NCI-H446 (cell line): ENCODE measurements at regions not wholly inside any gene's neighbourhood (a gene's known extent, or its start where the extent isn't known, plus 50 kb on each side); places are given as distances from the start of the nearest gene placed in this dataset.
A peak's percentile ranks its signal among the peaks of the same experiment; 100 is the strongest.
"Not testable (repeated sequence)": the region's sequence is repeated elsewhere in the genome, so short reads cannot be mapped to it uniquely, and the experiment has no call there.

Source experiments
- DNase-seq, 2 experiments: peaks; one replicate each; lab custom pipeline; 2025; lab: John Stamatoyannopoulos, UW

DNA sequence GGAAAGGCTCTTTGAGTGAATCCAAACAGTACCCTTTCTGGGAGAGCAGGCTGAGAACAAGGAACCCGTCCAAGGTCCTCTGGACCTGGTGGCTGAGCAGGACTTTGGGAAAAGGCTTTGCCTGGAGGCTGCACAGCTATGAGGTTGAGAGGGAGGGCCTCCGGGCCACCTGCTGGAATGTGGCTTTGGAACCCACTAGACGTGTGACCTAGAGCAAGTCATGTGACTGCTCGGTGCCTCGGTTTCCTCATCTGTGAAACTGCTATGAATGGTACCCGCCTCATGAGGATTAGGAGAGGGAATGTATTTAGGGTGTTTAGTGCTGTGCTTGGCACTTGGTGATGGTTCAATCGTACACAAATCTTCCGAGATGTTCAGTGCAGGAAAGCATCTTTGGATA, 50.4 kb downstream of the HAPSTR1 start:
- DNase-seq: no peak

DNA sequence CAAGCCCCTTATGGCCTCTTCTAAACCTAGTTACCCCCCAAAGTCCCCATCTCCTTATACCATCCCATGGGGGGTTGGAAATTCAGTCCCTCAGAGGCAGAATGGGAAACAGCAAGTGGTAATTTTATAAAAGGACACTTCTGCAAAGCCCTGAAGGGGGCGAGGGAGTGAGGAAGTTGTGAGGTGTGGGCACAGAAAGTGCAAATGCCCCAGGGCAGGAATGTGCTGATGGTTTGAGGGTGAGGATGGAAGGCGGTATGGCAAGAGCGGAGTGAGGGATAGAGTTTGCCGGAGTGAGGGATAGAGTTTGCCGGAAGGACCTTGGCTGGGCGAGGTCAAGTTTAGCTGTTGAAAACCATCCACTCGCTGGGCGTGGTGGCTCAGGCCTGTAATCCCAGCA, 52.7 kb downstream of the HAPSTR1 start:
- DNase-seq: no peak

- DNase-seq: no peak
These were observed 57.1 kb downstream of the HAPSTR1 start for GRCh38 chr16:9148374-9149015.

DNA sequence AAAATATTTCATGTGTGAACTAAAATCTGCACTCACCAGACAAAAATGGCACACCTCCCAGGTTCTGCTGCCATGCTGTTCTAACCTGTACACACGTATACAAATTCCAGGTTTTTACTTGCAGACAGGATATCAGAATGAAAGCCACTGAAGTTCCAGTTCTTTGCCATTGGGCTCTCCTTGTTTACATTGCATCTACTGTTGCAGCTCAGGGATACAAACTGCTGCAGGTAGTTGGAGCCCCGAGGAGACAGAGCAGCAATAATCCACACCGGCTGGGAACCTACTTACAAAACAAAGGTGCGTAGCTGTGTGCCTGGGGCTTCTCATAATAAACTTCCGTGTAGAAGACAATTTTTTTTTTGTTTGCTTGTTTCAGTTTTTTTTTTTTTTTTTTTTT, 59.6 kb downstream of the HAPSTR1 start:
- no peak for DNase-seq

DNA sequence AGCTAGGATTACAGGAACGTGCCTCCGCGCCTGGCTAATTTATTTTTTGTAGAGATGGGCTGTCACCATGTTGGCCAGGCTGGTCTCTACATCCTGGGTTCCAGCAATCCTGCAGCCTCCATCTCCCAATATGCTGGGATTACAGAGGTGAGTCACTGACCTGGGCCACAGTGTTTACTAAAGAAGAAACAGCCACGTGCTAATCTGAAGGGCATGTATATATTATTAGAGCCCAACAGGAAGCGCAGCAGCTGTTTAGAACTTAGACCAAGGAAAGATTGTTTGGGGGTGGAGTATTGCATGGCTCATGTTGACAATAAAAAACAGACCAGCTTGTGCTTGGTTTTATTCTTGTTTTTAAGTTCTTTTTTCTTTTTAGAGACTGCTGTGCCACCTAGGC, 60.2 kb downstream of the HAPSTR1 start:
- DNase-seq: no peak

- DNase-seq: no peak
These were observed 61.4 kb downstream of the HAPSTR1 start for GRCh38 chr16:9152649-9153501.

DNA sequence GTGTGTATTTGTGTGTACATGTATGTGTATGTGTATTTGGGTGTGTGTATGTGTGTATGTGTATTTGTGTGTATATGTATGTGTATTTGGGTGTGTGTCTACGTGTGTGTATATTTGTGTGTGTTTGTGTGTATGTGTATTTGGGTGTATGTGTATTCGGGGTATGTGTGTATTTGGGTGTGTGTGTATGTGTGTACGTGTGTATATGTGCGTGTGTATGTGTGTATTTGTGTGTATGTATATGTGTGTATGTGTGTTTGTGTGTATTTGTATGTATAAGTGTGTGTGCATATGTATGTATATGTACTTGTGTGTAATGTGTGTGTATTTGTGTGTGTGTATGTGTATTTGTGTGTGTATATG, 62.0 kb downstream of the HAPSTR1 start:
- DNase-seq: no peak

- DNase-seq: no peak
These were observed 63.3 kb downstream of the HAPSTR1 start for GRCh38 chr16:9154567-9155410.

- no peak for DNase-seq
These were observed 64.4 kb downstream of the HAPSTR1 start for GRCh38 chr16:9155871-9156270.

- peak in 1 of 2 experiments; percentile 16 for DNase-seq
These were observed 68.6 kb downstream of the HAPSTR1 start for GRCh38 chr16:9159839-9160550.

DNA sequence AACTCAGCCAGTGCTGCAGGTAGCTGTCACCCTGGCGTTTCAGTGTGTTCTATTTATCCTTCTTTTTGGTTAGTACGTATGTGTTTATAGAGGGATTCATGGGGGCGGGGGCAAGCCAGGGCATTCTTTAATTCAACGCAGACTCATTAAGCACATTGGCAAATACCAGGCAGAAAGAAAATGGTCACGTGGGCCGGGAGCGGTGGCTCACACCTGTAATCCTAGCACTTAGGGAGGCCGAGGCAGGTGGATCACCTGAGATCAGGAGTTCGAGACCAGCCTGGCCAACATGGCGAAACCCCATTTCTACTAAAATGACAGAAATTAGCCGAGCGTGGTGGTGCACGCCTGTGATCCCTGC, 69.1 kb downstream of the HAPSTR1 start:
- DNase-seq: no peak

GRCh38 chr16:9165681-9166080, 74.2 kb downstream of the HAPSTR1 start:
- DNase-seq: no peak

DNA sequence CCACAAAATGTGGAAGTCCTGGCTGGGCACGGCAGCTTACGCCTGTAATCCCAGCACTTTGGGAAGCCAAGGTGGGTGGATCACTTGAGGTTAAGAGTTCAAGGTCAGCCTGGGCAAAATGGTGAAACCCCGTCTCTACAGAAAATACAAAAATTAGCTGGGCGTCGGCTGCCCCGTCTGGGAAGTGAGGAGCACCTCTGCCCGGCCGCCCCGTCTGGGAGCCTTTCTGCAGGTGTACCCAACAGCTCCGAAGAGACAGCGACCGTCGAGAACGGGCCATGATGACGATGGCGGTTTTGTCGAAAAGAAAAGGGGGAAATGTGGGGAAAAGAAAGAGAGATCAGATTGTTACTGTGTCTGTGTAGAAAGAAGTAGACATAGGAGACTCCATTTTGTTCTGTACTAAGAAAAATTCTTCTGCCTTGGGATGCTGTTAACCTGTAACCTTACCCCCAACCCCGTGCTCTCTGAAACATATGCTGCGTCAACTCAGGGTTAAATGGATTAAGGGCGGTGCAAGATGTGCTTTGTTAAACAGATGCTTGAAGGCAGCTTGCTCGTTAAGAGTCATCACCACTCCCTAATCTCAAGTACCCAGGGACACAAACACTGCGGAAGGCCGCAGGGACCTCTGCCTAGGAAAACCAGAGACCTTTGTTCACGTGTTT, 75.0 kb downstream of the HAPSTR1 start:
- DNase-seq: not testable (repeated sequence)

DNA sequence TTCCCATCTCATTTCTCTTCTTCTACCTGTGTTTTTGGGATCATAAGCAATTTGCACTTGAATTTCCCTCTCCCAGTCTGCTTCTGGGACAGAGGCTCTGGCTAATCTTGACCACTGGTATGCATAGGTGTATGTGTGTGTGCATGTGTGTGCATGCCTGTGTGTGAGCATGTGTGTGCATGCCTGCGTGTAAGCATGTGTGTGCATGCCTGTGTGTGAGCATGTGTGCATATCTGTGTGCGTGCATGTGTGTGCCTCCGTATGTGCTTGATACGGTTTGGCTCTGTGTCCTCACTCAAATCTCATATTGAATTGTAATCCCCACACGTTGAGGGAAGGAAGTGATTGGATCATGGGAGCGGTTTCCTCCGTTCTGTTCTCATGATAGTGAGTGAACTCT, 77.7 kb downstream of the HAPSTR1 start:
- no peak for DNase-seq

GRCh38 chr16:9170470-9170869, 79.0 kb downstream of the HAPSTR1 start:
- no peak for DNase-seq

DNA sequence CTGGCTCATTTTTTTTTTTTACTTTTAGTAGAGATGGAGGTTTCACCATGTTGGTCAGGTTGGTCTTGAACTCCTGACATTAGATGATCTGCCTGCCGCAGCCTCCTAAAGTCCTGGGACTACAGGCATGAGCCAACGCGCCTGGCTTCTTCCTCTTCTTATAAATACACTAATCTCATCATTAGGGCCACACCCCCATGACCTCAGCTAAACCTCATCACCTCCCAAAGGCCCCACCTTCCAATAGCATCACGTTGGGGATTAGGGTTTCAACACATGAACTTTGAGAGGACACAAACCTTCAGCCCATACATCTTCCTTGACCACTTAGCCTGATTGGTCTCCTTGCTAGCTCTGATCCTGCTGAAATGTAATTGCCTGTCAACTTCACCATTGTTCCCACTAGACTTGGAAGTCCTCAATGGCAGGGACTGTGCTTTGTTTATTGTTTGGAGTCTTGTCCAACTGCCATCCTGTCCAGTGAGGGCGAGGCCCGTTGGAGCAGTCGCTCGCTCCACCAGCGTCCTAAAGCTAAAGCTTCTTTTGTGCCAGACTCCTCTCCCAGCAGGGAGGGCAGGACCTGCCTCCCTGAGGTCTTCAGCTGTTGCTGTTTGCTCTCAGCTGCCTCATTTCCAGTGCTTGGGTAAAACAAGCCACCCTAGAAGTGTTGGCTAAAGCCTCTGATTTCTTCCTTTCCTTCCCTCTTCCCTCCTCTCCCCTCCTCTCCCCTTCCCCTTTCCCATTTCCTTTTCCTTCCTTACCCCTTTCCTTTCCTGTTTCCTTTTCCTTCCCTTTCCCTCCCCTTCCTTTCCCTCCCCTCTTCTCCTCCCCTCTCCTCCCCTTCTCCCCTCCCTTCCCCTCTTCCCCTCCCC, 85.3 kb downstream of the HAPSTR1 start:
- no peak for DNase-seq

- no peak for DNase-seq
These were observed 86.4 kb downstream of the HAPSTR1 start for GRCh38 chr16:9177861-9178260.

DNA sequence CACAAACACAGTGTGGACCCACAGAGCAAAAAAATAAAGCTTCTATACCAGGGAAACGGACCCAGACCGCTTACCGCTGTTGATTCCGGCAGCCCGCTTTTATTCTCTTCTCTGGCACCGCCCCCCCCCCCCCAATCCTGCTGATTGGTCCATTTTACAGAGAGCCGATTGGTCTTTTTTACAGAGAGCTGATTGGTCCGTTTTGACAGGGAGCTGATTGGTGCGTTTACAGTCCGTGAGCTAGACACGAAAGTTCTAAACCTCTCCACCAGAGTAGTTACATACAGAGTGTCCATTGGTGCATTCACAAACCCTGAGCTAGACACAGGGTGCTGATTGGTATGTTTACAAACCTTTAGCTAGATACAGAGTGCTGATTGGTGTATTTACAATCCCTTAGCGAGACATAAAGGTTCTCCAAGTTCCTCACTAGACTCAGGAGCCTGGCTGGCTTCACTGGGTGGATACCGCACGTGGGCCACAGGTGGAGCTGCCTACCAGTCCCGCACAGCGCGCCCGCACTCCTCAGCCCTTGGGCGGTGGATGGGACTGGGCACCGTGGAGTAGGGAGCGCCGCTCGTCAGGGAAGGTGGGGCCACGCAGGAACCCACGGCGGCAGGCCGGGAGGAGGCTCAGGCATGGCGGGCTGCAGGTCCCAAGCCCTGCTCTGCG, 92.4 kb downstream of the HAPSTR1 start:
- no peak for DNase-seq

DNA sequence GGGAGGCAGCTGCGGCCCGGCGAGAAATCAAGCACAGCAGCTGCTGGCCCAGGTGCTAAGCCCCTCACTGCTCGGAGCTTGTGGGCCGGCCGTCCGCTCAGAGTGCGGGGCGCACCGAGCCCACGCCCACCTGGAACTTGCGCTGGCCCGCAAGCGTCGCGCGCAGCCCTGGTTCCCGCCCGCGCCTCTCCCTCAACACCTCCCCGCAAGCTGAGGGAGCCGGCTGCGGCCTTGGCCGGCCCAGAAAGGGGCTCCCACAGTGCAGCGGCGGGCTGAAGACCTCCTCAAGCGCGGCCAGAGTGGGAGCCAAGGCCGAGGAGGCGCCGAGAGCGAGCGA, 92.9 kb downstream of the HAPSTR1 start:
- no peak for DNase-seq

GRCh38 chr16:9185381-9185780, 93.9 kb downstream of the HAPSTR1 start:
- DNase-seq: no peak
